Retina (tissue), 1 donor: ENCODE measurements at regions not wholly inside any gene's neighbourhood (a gene's known extent, or its start where the extent isn't known, plus 50 kb on each side); places are given as distances from the start of the nearest gene placed in this dataset.
"Not testable (repeated sequence)": the region's sequence is repeated elsewhere in the genome, so short reads cannot be mapped to it uniquely, and the experiment has no call there.

Experiments used
- DNase-seq: peaks from one replicate; pipeline ENCODE4 v3.0.0-alpha.2; 2016

DNA sequence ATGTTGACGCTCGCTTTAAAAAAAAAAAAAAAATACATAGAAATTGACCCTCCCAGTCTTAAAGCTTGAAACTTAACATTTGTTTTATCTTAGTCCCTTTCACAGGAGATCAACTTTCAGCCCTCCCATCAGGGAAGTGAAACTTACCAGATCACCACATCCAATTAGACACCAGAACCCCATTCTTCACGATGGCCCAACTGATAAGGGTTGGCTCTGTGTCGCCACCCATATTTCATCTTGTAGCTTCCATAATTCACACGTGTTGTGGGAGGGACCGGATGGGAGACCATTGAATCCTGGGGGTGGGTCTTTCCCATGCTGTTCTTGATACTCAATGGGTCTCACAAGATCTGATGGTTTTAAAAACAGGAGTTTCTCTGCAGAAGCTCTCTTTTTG lies 629.4 kb upstream of the KCND2 start:
- DNase-seq: no peak

DNA sequence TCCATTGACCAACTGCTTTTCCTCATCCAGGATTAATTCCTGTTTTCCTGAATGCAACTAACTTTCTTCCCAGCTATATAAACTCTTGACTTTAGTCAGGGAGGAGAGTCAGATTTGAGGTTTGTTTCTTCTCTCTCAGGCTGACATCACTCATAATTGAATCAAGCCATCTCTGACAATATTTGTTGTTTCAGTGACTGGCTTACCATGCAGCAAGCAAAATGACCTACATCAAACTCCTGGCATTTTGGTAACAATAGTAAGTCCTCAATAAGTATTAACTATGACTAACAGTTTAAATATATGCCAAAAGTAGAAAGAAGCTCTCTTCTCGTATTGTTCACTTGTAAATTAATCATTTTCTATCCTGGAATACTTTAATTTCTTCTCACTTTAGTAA lies 625.7 kb upstream of the KCND2 start:
- DNase-seq: no peak

DNA sequence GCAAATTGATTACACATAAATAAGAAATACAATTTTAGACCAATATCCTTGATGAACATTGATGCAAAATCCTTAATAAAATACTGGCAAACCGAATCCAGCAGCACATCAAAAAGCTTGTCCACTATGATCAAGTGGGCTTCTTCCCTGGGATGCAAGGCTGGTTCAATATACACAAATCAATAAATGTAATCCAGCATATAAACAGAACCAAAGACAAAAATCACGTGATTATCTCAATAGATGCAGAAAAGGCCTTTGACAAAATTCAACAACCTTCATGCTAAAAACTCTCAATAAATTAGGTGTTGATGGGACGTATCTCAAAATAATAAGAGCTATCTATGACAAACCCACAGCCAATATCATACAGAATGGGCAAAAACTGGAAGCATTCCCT lies 624.2 kb upstream of the KCND2 start:
- DNase-seq: not testable (repeated sequence)

- no peak for DNase-seq
Measured at GRCh38 chr7:119660080-119660479, 612.9 kb upstream of the KCND2 start.

DNA sequence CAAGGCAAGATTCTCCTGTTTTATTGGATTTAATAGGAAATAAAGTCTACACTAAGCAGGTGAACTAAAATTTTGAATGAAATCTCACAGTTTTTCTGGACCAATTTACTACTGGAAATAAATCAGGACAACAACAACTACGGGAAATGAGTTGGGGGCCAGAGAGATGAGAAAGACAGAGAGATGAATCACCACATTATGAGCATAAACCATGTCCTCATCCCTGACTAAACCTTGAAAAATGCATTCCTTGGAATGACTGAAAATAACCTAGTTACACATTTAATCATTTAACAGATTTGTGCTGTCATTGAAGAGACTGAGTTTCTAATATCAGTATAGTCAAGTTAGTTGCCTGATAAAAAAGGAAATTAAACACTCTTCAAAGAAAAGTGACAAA lies 608.4 kb upstream of the KCND2 start:
- no peak for DNase-seq

- no peak for DNase-seq
Measured at GRCh38 chr7:119665796-119666195, 607.2 kb upstream of the KCND2 start.

DNA sequence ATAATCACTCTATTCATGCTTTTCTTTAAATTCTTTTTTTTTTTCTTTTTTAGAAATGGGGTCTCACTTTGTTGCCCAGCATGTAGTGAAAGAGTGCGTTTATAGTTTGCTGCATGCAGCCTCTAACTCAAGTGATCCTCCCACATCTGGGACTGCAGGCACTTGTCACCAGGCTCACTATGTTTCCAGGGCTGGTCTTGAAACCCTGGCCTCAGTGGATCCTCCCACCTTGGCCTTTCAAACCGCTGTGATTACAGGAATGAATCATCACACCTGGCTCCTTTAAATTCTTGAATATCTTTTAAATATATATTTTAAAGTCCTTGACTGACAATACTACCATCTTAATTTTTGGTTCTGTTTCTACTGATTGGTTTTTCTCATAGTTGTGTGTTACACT lies 591.6 kb upstream of the KCND2 start:
- no peak for DNase-seq

DNA sequence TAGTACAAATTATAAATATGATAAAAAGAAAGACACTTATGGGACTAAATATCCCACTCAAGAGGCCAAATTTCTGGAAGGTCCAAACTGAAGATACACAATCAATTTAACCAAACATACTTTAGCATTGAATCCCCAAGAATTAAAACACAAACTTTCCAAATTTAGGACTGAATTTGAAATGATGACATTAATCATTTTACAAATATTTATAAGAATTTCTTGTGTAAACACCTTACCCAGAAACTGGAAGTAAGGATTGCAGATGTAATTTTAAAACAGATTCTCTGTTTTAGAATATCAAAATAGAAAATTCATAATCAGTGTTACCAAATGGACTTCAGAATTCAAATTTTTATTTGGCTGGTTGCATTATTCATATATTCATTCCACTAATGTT lies 588.2 kb upstream of the KCND2 start:
- no peak for DNase-seq

GRCh38 chr7:119685906-119686305 lies 587.1 kb upstream of the KCND2 start:
- no peak for DNase-seq

DNA sequence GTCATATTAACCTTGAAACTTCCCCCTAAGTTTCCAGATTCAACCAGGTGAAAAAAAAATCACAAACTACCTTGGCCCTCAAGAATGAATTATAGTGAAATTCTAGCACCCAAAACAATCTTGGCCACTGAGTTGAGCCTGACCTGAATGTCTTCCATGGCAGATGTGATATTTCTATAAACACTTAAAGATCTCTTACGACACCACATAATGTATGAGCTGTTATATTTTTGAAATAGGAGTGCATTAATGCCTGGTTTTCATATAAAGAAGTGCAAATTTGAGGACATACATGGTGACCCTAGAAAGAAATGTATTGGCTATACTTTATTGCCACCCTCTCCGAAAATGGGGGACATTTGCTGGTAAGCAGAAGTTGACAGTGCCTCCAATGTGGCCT lies 584.1 kb upstream of the KCND2 start:
- no peak for DNase-seq

- DNase-seq: no peak
Measured at GRCh38 chr7:119692541-119692940, 580.4 kb upstream of the KCND2 start.

- no peak for DNase-seq
Measured at GRCh38 chr7:119694506-119694905, 578.5 kb upstream of the KCND2 start.

- no peak for DNase-seq
Measured at GRCh38 chr7:119696336-119696735, 576.6 kb upstream of the KCND2 start.

GRCh38 chr7:119703895-119704294 lies 569.1 kb upstream of the KCND2 start:
- no peak for DNase-seq

DNA sequence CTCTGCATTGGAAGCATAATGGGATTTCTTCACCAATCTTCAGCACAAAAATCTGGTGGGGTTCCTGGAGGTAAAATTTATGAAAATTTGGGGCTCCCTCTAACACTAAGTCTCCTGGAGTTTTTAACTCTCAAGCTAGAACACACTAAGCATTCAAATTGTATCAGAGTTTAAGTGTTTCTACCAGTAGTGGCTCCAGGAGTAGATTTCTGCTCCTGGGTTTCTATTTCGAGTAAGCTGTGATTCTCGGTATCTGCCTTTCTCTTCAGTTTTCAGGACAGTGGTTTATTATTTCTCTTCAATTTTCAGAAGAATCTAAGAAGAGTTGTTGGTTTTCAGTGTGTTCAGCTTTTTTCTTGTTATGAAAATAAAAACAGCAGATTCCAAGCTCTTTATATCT lies 566.4 kb upstream of the KCND2 start:
- no peak for DNase-seq

DNA sequence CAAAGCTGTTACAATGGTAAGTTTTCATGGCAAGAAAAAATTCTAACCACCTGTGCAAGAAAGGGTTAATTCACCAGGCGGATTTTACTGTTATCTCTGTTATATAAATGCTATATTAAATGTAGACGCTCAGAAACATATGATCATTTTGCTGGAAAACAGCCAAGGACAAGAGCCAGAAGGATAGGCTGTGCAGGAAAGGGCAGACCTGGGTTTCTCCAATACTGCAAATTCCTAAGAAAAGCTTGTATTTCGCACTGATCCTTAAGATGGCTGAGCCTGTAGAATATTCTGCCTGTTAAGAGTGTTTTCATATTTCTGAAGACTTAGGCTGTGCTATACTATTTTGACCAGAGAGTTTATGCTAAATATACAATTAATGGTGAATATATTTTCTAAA lies 564.1 kb upstream of the KCND2 start:
- DNase-seq: no peak

GRCh38 chr7:119711104-119711503 lies 561.9 kb upstream of the KCND2 start:
- DNase-seq: no peak

DNA sequence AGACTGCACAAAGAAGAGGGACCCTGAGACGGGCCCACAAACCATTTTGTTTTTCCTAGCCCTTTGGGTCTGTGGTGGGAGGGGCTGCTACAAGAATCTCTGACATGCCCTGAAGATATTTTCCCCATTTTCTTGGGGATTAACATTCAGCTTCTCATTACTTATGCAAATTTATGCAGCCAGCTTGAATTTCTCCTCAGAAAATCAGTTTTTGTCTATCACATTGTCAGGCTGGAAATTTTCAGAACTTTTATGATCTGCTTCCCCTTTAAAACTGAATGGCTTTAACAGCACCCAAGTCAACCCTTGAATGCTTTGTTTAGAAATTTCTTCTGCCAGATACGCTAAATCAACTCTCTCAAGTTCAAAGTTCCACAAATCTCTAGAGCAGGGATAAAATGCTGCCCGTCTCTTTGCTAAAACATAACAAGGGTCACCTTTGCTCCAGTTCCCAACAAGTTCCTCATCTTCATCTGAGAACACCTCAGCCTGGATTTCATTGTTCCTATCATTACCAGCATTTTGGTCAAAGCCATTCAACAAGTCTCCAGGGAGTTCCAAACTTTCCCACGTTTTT lies 560.0 kb upstream of the KCND2 start:
- DNase-seq: no peak

DNA sequence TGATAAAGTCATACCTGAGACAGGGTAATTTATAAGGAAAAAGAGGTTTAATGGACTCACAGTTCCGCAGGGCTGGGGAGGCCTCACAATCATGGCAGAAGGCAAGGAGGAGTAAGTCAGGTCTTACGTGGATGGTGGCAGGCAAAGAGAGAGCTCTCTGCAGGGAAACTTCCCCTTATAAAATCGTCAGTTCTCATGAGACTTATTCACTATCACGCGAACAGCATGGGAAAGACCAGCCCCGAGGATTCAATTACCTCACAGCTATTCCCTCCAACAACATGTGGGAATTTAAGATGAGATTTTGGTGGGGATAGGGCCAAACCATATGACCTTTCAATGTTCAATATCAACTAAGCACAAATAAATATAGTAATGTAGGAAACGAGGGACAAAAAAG lies 559.4 kb upstream of the KCND2 start:
- DNase-seq: no peak

- no peak for DNase-seq
Measured at GRCh38 chr7:119720541-119720940, 552.4 kb upstream of the KCND2 start.

- DNase-seq: no peak
Measured at GRCh38 chr7:119724041-119724792, 548.8 kb upstream of the KCND2 start.

DNA sequence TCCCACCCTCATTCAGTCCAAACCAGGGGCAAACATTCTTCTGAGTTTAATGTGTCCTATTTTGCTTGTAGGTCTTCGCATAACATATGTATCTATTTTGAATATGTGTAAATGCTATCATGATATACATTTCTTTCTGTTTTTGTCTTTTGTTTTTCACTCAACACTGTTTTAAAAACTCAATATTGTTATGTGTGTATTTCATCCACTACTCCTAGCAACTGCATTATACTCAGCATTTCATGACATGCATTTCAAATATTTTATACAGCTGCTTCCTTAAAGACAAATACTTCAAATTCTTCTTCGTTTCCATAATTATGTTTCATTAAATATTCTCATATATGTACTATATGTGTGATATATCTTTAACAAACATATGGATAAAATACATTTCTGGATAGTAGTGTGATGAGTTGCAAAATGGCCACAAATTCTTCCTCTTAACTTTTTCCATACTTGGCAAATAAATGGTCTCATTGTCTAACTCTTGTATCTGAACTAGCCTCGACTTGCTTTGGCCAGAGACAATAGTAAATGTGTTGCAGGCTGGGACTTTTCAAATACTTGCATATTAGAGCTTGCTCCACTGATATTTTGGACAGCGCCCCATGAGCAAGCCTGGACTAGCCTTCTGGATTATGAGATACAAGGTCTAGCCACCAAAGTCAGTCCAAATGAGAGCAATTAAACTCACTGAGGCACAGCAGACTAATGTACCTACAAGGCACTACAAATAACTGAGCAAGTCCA lies 539.7 kb upstream of the KCND2 start:
- DNase-seq: no peak

DNA sequence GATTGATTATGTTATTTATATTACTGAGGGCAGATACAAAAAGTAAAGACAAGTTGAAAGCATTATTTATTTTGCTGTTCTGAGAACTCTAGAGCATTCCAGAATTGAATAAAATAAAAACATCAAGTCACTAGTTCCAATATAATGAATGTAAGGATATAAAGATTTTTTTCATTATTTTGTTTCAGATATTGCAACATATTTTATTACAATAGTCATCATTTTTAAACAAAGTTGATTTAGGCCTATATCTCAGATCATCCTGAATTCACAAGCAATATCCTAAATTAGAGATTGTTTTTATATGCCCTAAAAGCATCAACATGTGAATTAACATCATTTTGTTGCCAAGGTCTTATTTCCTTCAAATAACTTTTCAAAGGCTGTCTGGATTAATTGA lies 535.6 kb upstream of the KCND2 start:
- no peak for DNase-seq

GRCh38 chr7:119745280-119745679 lies 527.7 kb upstream of the KCND2 start:
- not testable (repeated sequence) for DNase-seq
